HS-27A (cell line): ENCODE measurements at regions not wholly inside any gene's neighbourhood (a gene's known extent, or its start where the extent isn't known, plus 50 kb on each side); places are given as distances from the start of the nearest gene placed in this dataset.
"Not testable (repeated sequence)": the region's sequence is repeated elsewhere in the genome, so short reads cannot be mapped to it uniquely, and the experiment has no call there.

Experiments
- DNase-seq: peaks from one replicate; pipeline ENCODE4 v3.0.0-alpha.2; 2012; ENCODE audit warnings: low read depth, missing footprints

DNA sequence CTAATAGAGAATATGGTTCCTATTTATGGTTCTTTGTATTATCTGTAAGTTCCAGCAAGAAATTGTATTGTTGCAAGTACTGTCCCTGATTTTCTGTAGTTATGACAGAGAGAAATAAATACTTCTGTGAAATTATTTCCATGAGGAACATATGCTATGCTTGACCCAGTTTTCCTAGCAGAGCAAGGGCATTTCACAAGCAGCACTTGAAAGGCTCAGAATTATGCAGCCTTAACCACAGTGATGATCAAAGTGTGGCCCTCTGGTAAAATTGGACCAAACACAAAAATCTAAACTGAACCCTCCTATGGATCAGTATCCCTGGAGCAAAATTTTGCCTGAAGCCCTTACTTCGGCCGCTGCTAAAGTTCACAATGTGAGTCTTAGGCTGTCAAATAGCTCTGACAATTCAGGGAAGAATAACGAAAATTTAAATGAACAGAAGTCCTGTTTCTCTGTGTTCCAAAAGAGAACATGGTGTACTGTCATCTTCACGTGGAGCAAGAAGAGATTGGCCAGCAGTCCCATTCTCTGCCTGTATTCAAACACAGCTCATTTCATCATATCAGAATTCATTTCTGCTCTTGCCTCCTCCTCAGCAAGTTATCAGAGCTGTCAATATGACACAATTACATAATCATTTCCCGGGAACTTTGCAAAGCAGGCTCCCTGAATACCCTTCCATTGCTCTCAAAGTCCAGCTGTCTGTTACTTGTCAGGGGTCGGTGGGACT is 471.9 kb downstream of the RPS29 start:
- no peak for DNase-seq

DNA sequence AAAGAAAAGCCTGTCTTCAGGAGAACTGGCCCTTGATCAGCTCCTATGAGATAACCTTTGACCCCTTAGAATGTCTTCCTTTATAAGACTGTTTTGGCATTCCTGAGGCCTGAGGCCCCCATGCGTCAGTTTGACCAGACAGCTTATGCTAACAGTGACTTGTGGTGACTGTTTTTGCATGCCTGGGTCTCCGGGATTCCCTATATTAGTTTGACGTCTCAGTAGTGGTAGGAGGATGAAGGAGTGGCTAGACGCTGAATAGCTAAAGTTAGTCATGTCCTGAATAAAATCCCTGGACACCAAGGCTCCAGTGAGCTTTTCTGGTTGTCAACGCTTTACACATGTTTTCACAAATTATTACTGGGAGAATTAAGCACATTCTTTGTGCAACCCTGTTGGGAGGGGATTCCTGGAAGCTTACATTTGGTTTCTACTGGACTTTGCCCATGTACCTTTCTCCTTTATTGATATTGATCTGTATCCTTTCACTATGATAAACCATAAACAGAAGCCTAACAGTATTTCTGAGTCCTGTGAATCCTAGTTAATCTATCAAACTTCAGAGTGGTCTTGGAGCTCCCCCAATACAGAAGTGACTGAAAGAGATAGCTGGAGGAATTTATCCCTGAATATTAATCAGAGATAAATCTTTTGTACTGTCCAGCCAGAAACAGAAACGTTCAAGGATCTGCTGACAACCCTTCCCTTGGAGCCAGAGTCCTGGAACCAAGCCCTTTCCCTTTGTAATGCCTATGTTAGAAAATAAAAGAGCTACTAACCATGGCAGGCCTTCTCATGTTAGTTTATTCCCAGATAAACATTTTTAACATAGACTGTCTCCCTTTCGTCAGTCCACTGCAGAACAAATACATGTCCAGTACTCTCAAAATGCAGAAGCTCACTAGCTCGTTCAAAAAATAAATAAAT is 479.2 kb downstream of the RPS29 start:
- DNase-seq, result no peak

DNA sequence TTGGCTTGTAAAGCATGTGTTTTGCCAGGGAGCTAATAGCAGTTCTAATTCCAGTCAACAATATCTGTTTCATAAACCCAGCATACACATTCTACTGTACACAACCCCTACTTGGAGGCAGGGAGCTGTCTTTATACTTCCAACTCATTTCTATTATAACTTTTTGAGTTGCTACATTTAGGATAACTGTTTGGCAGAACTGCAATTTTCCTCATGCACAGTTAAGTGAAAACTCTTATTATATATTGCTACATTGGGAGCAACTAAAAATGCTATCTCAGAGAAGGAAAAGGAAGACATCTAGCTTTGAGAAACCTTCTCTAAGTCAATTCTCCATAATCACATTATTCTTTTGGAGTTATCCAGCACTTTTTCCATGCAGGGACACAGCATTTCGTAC is 480.2 kb downstream of the RPS29 start:
- DNase-seq, result no peak

DNA sequence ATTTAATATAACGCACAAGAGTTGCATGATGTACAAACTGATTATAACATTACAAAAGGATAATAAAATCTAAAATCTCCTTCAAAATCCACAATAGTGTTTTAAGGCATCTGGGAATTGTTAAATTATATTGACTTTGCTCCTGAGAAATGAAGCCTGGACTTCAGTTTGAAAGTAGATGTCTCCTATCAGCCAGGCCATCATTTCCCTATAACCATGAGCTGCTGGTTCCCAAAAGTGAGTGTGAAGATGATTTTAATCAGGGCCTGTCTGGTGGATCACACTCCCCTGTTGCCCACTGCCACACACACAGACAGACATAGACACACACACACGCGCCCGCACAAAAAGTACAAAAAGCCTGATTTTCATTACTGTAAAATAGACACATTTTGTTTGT is 480.7 kb downstream of the RPS29 start:
- DNase-seq, result no peak

DNA sequence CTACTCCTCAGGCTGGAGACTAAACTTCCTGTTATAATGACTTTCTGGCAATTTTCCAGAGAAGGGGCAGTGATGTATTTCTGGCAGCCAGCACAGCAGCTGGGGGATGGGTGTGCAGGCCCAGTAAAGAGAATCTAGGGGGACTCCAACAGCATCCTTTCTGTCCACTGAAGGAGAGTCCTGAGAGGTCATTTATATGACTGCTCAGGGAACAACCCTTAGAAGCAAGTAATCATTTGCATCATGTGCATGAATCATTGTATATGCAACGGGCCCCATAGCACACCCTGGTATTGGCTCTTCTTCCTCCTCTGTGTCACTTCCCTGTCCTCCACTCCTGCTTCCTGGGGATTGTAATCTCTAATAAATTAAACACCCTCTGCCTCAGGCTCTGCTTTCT is 493.8 kb downstream of the RPS29 start:
- DNase-seq, result no peak

DNA sequence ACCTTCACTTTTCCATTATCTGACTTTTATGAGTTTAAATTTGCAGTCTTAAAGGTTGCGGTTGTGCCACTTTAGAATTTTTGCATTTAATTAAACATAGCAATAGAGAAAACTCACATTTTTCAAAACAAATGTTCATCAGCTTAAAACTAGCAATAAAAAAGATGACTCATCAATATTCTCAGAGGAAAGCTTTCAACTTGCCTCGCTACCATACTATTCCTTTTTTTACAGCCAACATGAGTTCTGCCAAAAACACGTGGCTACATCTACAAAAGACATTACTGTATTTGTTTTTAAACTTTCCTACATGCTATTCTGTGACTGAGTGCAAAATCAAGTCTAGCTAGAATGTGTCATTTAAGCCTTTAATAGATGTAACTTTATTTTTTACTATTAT is 497.1 kb downstream of the RPS29 start:
- no peak for DNase-seq

DNA sequence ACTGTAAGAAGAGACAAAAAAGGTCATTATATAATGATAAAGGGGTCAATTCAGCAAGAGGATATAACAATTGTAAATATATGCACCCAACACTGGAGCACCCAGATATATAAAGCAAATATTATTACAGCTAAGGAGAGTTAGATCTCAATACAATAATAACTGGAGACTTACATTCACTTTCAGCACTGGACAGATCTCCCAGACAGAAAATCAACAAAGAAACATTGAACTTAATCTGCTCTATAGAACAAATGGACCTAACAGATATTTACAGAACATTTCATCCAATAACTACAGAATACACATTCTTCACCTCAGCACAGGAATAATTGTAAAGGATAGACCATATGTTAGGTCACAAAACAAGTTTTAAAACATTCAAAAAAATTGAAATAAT is 512.9 kb downstream of the RPS29 start:
- DNase-seq, result not testable (repeated sequence)

DNA sequence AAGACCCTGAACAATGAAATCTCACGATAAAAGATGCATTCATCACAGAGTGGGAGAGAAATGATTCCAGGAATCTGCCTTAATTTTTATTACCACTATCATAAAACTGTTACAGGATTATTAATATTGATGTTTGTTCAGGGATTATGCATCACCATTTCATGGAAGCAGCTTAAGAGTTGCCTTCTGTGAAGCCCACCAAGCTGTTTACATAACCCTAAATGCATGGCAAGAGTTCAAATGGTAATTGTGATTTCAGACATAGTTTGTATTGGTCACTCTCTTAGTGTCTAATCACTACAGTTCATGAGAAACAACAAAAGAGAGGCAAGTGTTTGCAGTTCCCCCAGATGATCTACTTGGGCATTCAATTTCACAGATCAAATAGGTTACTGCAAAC is 527.7 kb downstream of the RPS29 start:
- no peak for DNase-seq

DNA sequence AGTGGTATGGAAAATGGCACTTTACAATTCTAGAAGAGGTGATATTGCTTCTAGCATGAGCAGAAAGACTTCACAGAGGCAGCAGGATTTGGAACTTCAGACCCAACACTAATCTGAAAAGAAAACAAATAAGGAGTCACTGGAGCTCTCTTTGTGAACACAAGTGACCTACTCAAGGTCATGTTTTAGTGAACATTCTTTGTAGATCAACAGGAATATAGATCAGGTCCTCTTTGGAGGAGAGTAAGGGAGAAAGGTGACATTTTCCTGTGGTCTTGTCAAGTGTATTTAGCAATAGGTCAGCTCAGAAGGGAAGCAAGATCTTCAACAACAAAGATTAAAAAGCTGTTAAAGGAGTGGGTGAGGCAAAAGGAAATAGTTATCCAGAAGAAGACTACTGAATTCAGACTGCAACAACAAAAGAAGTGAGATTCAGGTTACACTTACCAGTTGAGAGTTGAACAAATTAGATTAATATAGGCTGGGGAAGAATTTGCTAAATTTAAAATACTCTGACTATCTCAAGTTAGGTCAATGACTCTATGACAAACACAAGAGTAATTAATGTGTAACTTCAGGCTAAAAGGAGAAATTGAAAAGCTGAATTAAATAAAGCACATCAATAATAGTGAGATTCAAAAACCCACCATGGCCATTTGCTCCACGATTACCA is 528.2 kb downstream of the RPS29 start:
- no peak for DNase-seq

DNA sequence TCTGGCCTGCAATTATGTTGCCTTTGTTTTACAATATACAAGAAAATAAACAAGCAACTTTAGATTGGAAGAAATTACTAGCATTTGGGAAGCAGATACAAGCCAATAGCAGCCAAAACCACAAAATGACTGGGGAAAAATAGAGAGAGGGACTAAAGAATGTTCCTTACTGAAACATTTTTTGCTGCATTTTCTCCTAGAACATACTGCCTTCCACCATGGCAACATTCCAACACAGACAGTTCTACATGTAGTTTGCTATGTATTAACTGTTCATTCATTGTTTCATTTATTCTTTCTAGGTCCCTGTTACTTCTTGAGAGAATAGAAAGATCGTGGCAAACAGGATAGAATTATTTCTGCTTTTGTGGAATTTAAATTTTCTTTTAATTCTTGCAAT is 530.2 kb downstream of the RPS29 start:
- DNase-seq, result no peak

DNA sequence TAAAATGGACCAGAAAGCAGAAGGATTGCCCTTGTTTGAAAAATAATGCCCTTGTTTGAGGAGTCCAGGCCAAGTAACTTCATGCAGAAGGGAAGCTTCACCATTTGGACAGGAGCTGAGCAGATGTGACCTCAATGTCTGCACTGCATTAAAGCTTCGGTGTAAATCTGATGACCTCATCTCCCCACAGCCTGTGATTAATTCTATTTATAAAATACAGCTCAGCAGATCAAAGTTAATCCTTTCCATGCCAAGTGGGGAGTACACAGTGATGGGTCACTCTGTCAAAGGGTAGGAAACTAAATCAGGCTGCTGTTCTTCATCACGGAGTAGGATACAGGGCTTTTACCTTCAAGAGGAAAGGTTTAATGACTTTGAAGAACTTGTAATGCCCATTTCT is 533.7 kb downstream of the RPS29 start:
- no peak for DNase-seq

DNA sequence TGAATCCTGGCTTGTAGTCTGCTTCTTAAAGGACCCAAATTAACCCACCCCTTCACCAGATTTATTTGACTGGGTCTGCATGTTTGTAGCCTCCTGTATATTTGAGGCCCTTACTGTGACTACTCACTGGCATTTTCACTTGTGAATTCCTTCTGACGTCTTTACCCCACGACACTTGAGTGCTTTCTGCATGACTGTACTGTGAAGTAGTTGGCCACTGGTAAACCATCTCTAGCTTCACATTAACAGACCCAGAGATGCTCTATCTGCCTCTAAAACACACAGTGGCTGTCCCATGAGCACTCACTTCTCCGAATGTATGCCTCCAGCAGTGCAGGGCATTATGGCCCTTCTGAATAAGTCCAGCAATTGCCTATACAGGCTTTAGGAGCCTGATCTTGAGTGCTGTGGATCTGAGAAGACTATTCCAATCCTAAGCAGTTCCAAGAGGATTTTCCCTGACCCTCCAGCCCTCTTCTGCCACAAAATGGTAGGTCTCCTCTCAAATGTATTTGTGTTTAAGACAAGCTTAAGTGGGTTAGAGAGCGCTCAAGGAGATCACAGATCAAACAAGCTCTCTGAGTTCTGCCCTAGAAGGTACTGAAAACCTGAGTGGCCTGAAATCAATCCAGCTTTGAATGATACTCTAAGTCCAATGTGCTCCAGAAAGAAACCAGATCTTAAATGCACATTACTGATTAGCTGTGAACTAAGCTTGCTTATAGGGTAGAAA is 534.7 kb downstream of the RPS29 start:
- DNase-seq, result no peak

DNA sequence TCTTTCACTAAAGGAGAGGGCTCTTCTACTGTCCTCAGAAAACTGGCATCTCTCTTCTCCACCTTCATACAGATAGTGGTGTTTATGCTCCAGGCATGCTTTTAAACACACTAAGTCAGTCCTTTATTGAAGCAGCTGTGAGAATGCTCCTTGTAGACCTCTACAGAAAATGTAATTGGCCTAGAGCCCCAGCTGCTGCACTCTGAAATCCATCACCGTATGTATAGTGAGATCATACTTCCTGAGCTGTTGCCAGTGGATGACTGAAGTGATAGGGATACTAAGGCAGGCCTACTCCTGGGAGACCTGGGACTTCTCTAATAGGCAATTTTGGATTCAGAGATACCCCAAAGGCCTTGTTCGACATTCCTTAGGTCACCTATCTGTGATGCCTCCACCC is 535.4 kb downstream of the RPS29 start:
- DNase-seq, result no peak

DNA sequence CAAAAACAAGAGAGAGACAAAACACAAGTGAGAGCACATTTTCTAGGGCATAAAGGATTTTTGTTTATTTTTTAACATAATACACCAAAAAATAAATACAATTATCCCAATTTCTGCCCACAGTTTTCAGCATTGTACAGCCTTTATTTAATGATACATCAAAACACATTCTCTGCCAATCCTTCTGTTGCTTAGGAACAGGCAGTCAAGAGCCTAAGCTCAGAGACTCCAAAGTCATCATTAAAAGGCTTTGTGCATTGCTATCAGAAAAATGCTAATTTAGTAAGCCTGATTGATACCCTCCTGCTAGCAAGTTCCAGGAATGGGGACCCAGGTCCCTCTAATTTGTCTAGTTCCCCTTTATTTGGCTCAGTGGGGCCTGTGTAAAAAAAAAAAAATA is 536.5 kb downstream of the RPS29 start:
- no peak for DNase-seq

DNA sequence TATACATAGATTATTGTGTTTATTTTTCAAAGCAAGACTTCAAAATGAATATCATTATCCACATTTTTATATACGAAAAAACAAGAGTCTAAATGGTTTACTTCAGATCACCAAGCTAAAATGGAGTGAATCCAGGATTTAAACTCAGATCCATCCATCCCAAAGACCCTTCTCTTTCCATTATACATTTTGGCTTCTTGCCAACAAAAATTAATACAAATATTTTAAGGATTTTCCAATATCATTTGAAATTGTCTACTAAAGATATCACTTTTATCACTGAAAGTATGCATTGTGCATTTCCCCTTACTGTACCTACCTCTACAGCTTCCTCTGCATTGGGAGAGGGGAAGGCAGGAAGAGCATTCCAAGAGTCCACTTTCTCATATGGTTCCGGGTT is 541.2 kb downstream of the RPS29 start:
- no peak for DNase-seq

DNA sequence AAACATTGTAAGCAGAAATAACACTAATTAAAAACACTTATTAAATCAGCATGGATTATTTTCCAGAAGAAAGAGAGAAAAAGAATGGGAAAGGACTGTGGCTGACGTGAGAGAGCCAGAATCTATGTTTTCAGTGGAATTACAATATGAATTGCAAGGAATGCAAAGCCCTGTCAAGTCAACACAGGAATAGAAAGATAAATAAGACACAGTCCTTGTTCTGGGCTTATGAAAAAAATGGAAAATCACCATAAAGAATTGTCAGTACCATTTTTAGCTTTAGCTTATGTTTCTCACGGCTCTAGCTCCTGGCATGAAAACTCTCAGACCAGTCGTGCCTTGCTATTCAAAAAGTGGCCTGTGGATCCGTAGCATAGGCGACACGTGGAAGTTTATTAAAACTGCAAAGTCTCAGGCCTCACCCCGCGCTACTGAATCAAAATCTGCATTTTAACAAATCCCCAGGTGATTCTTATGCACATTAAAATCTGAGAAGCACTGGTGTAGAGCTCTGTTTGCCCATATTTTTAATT is 549.1 kb downstream of the RPS29 start:
- DNase-seq, result no peak

DNA sequence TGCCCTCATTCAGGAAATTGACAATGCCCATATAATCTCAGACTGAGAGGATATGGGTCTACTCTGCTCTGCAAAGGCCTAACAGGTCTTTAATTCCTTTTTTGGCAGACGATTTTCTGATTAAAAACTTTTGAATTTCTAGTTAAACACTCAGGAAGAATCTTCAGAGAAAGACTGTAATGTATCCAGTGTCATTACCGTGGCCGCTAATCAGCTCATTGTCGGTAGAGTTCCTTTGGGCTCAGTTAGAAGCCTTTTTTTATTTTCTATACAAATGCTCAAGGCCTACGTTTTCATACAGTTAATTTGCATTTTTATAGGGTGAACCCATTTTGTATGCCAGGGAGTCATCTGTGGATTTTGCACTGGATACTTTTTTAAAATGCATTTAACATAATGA is 549.9 kb downstream of the RPS29 start:
- DNase-seq, result no peak

DNA sequence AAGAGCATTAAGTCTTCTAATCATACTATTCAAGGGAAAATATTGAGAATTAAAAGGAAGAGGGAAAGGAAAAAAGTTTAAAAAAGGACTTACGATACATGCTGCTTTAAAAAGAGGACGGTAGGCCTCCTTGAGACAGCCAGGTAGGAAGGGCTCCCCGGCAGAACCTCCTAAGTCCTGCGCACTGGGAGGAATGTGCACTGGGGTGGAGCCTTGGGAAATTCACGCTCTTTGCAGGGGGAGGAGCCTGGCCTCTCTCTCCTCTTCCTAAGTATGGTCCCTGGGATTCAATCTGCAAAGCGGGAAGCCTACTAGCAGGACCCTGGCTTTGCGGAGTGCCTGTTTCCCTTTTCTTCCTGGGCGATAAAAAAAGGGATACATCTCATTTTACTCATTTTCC is 553.0 kb downstream of the RPS29 start:
- no peak for DNase-seq

DNA sequence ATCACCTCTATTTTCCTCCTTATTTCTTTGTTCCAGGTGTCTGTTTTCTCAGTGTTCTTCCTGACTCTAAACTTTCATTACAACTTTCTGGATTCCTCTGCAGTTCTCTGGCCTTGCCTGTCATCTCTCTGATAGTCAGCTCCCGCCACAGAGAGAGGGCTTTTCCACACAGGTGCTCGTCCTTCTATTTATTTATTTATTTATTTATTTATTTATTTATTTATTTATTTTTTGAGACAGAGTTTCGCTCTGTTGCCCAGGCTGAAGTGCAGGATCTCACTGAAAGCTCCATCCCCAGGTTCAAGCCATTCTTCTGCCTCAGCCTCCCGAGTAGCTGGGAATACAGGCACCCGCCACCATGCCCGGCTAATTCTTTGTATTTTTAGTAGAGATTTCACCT is 554.5 kb downstream of the RPS29 start:
- DNase-seq, result not testable (repeated sequence)

DNA sequence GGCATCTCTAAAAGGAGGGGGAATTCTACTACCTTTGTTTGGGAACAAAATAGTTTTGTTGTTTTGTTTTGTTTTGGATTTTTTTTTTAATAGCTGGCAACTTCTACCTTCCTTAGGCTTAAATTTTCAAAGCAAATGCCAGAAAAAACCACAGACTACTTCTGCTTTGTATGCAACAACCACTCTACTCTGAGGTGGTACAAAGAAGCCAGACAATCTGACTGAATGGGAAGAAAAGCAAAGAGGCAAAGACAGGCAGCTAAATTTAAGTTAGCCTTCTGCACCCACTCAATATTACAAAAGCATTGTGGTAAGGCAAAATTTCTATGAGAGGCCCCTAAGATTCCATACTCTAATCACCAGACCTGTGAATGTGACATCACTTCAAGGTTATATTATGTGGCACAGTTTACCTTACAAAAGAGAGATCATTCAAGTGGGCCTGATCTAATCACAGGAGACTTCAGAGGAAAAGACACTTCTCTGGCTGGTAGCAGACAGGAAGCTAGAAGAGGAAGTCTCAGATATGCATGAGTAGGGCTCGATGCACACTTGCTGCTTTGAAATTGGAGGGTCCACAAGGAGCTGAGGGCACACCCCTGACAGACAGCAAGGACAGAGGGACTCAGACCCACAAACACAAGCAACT is 566.6 kb downstream of the RPS29 start:
- no peak for DNase-seq

DNA sequence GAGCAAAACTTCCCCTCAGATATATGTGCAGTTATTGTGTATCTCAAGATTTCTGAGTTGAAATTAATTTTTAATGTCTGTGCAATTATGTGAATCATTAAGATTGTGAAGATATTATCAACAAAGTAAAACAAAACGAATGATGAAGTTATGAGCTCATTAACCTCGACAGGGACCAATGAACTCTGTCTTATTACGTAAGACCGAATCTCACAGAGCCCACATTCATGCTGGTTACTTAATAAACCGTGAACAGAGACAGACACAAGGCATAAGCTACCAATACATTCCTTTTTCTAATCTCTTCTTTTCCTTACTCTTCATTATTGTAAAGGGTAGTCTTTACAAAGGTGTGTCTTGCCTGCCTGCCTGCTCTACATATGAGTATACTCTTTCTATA is 568.7 kb downstream of the RPS29 start:
- no peak for DNase-seq
